HEK293T (cell line): ENCODE measurements at regions not wholly inside any gene's neighbourhood (a gene's known extent, or its start where the extent isn't known, plus 50 kb on each side); places are given as distances from the start of the nearest gene placed in this dataset.

Source experiments
- CTCF ChIA-PET: fragments of 350-600 bp; formaldehyde crosslinking; extraction: SDS; loops from one replicate; lab custom pipeline; 2021; ENCODE audit warnings: antibody characterized with exemption, inconsistent platforms; lab: Yijun Ruan, JAX
- POLR2A ChIA-PET: fragments of 350-600 bp; formaldehyde crosslinking; extraction: SDS; loops from one replicate; lab custom pipeline; 2020; ENCODE audit warnings: antibody characterized with exemption, inconsistent platforms; lab: Yijun Ruan, JAX
- DNase-seq: peaks from one replicate; pipeline ENCODE4 v3.0.0; 2012; ENCODE audit warnings: mixed read lengths; ENCODE audit errors: extremely low spot score
- ARNT ChIP-seq: fragments of 450-650 bp; IDR thresholded peaks from 2 replicates; pipeline ENCODE4 v1.6.1; 2017; ENCODE audit warnings: mild to moderate bottlenecking
- BHLHE40 ChIP-seq: fragments of 450-650 bp; IDR thresholded peaks from 2 replicates; pipeline ENCODE4 v1.6.1; 2016; ENCODE audit warnings: mild to moderate bottlenecking, moderate library complexity, borderline replicate concordance
- CTBP1 ChIP-seq: fragments of 450-650 bp; IDR thresholded peaks from 2 replicates; pipeline ENCODE4 v1.6.1; 2016; ENCODE audit warnings: borderline replicate concordance
- ELF4 ChIP-seq: fragments of 450-650 bp; IDR thresholded peaks from 2 replicates; pipeline ENCODE4 v1.6.1; 2017; ENCODE audit warnings: antibody characterized with exemption
- FOXA1 ChIP-seq: fragments of 450-650 bp; IDR thresholded peaks from 2 replicates; pipeline ENCODE4 v1.6.1; 2016; ENCODE audit warnings: mild to moderate bottlenecking
- FOXK2 ChIP-seq: fragments of 450-650 bp; IDR thresholded peaks from 2 replicates; pipeline ENCODE4 v1.6.1; 2016; ENCODE audit warnings: mild to moderate bottlenecking
- FOXM1 ChIP-seq: fragments of 450-650 bp; IDR thresholded peaks from 2 replicates; pipeline ENCODE4 v1.6.1; 2017; ENCODE audit warnings: mild to moderate bottlenecking, borderline replicate concordance
- HDGF ChIP-seq: fragments of 450-650 bp; IDR thresholded peaks from 2 replicates; pipeline ENCODE4 v1.6.1; 2017; ENCODE audit warnings: antibody characterized with exemption, borderline replicate concordance
- L3MBTL2 ChIP-seq: fragments of 450-650 bp; conservative IDR thresholded peaks from 2 replicates; pipeline ENCODE4 v1.6.1; 2016; ENCODE audit warnings: mild to moderate bottlenecking
- LEF1 ChIP-seq: fragments of 450-650 bp; IDR thresholded peaks from 2 replicates; pipeline ENCODE4 v1.6.1; 2017; ENCODE audit warnings: mild to moderate bottlenecking, borderline replicate concordance
- NFRKB ChIP-seq: fragments of 450-650 bp; IDR thresholded peaks from 2 replicates; pipeline ENCODE4 v1.6.1; 2016; ENCODE audit warnings: mild to moderate bottlenecking, moderate library complexity
- SP1 ChIP-seq: fragments of 450-650 bp; IDR thresholded peaks from 2 replicates; pipeline ENCODE4 v1.6.1; 2017
- SUZ12 ChIP-seq: fragments of 450-650 bp; IDR thresholded peaks from 2 replicates; pipeline ENCODE4 v1.6.1; 2016; ENCODE audit warnings: mild to moderate bottlenecking
- TARDBP ChIP-seq: fragments of 450-650 bp; IDR thresholded peaks from 2 replicates; pipeline ENCODE4 v1.6.1; 2016
- ZNF384 ChIP-seq: fragments of 450-650 bp; IDR thresholded peaks from 2 replicates; pipeline ENCODE4 v1.6.1; 2016
- TF ChIP-seq, protein P1 (sequence below): fragments of 450-650 bp; IDR thresholded peaks from 2 replicates; pipeline ENCODE4 v1.6.1; 2016

DNA sequence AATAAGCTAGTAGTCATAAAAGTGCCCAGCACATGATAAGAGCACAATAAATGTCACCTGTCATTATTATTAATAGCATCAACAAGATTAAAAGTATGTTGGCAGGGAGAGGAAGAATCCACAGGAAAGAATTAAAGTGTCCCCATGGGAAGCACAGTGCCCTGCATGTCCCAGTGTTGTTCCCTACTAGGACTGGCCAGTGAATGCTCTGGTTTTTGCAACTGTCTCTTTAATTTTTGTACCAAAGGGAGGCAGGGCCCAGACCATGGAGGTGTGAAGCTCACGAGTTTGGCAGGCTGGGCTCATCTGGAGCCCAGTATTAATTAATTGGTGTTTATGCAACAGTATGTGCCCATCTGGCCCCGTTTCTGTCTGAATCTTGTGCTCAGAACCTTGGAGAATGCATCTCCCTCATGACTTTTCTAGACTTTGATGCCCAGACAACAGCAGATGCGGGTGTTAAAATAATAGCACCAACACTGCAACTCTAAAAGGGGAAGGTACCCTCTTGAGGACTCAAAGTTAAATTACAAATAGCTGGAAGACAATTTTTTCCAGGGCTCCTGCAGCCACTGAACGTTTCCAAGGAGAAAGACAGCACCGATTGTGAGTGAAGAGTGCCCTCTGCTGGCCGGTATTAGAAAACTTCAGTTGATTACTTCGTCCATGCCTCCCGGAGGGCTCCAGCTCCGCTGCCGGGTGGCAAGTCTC is 71.9 kb upstream of the SPATA12 start:
- POLR2A ChIA-PET = interaction anchor here (0.7 to 1.2 kb wide), 3 partner anchors 181 to 306 kb away, joined by 3 to 6 read pairs (median 3); partner anchors contain the start of gene TASOR
- DNase-seq = peak; percentile 72
- TF ChIP-seq TARDBP = no peak
- TF ChIP-seq, protein P1, sequence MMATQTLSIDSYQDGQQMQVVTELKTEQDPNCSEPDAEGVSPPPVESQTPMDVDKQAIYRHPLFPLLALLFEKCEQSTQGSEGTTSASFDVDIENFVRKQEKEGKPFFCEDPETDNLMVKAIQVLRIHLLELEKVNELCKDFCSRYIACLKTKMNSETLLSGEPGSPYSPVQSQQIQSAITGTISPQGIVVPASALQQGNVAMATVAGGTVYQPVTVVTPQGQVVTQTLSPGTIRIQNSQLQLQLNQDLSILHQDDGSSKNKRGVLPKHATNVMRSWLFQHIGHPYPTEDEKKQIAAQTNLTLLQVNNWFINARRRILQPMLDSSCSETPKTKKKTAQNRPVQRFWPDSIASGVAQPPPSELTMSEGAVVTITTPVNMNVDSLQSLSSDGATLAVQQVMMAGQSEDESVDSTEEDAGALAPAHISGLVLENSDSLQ = peak; percentile 74

GRCh38 chr3:56987238-56987895 is 73.1 kb upstream of the SPATA12 start:
- TF ChIP-seq TARDBP = no peak
- no peak for TF ChIP-seq BHLHE40
- no peak for TF ChIP-seq ARNT
- TF ChIP-seq CTBP1 = no peak
- TF ChIP-seq ELF4 = no peak
- TF ChIP-seq SUZ12 = no peak
- no peak for TF ChIP-seq FOXK2
- TF ChIP-seq L3MBTL2 = no peak
- no peak for TF ChIP-seq ZNF384
- no peak for TF ChIP-seq SP1
- TF ChIP-seq LEF1 = no peak
- no peak for TF ChIP-seq NFRKB
- no peak for TF ChIP-seq FOXA1
- no peak for TF ChIP-seq FOXM1
- no peak for TF ChIP-seq HDGF
- TF ChIP-seq, protein P1 = no peak
- DNase-seq = peak; percentile 30
- POLR2A ChIA-PET = no interaction called here
- CTCF ChIA-PET = interaction anchor here (0.8 to 3.4 kb wide), 7 partner anchors 8 to 286 kb away, joined by 3 to 27 read pairs (median 4); partner anchors contain the start of gene ARHGEF3

More for the DNA sequence above, 71.9 kb upstream of the SPATA12 start:
- CTCF ChIA-PET = interaction anchor here (0.6 to 3.4 kb wide), 15 partner anchors 15 to 287 kb away, joined by 3 to 27 read pairs (median 4); partner anchors contain the start of gene ARHGEF3

GRCh38 chr3:56986347-56986746 is 74.1 kb upstream of the SPATA12 start:
- TF ChIP-seq CTBP1 = no peak
- no peak for TF ChIP-seq ZNF384
- TF ChIP-seq ELF4 = no peak
- TF ChIP-seq SUZ12 = no peak
- no peak for TF ChIP-seq LEF1
- TF ChIP-seq FOXK2 = no peak
- no peak for TF ChIP-seq TARDBP
- TF ChIP-seq HDGF = no peak
- TF ChIP-seq FOXA1 = no peak
- TF ChIP-seq, protein P1 = no peak
- TF ChIP-seq SP1 = no peak
- TF ChIP-seq ARNT = no peak
- no peak for TF ChIP-seq L3MBTL2
- no peak for TF ChIP-seq FOXM1
- no peak for TF ChIP-seq NFRKB
- TF ChIP-seq BHLHE40 = no peak
- ChIA-PET CTCF (interaction anchor here (1.4 kb wide), 1 partner anchor 9 kb away, joined by 3 read pairs; no protein-coding TSS in a partner anchor), POLR2A (no interaction called here)
- no peak for DNase-seq

DNA sequence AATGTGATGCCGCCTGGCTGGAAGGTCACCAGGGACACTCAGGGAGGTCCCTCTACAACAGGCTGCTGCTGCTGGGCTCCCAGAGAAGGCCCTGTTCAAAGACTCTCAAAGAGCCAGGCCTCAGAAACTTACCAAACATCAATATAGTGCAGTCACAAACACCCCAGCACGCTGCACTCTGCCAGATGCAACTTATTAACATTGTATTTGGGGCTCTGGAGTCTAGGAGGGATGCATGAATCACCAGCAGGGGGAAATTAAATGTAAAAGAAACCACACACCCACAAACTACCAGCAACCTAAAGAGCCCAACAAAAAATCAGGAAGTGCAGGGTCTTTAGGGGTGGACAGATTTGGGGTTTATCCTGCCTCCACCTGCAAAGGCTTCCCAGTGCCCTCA is 74.6 kb upstream of the SPATA12 start:
- ChIA-PET CTCF (no interaction called here), POLR2A (no interaction called here)
- no peak for DNase-seq
- TF ChIP-seq ZNF384 (no peak), ELF4 (no peak), NFRKB (no peak), FOXM1 (no peak), BHLHE40 (no peak), ARNT (no peak), LEF1 (no peak)

DNA sequence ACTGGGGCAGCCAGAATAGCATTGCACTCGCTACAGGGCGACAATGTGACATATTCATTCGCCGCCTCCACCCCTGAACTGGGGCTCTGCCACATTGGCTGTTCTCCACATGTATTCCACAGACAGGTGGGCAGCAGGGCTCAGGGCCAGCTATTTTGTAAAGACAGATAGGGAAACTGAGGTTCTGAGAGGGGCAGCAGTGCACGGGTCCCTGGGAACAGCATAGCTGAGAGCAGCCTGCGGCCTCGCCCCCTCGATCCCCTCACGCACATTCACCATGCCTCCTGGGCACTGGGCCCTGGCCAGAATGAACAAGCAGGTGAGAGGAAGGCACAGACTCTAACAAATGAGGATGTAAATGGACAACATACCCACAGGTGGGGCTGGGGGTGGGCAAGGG is 75.0 kb upstream of the SPATA12 start:
- DNase-seq = no peak
- CTCF ChIA-PET = no interaction called here
- POLR2A ChIA-PET = no interaction called here
- TF ChIP-seq FOXM1 (no peak), SP1 (no peak), TARDBP (no peak), ZNF384 (no peak), ARNT (no peak), LEF1 (no peak), CTBP1 (no peak)

DNA sequence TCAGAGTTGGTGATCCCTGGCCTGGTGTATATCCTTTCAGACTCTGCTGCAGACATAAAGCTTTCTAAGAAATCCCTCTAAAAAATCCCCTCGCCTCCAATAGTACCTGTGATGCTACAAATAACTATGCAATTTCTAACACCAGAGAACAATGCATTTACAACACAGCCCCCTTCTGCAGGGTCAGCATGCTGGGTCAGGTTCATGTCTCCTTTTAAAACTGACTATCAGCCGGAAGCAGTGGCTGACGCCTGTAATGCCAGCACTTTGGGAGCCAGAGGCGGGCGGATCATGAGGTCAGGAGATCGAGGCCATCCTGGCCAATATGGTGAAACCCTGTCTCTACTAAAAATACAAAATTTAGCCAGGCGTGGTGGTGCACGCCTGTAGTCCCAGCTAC is 77.0 kb upstream of the SPATA12 start:
- POLR2A ChIA-PET = no interaction called here
- DNase-seq = no peak
- no peak for TF ChIP-seq ARNT
- no peak for TF ChIP-seq FOXM1
- no peak for TF ChIP-seq LEF1
- TF ChIP-seq L3MBTL2 = no peak
- CTCF ChIA-PET = interaction anchor here (0.5 kb wide), 2 partner anchors 275 to 294 kb away, joined by 4 read pairs; no protein-coding TSS in a partner anchor
